ENCODE measurements at regions not wholly inside any gene's neighbourhood (a gene's known extent, or its start where the extent isn't known, plus 50 kb on each side); places are given as distances from the start of the nearest gene placed in this dataset.
"Not testable (repeated sequence)": the region's sequence is repeated elsewhere in the genome, so short reads cannot be mapped to it uniquely, and the experiment has no call there.

- no peak overlapping the region for H3K4me3 ChIP-seq
- H3K27me3 ChIP-seq: peaks cover 0 to 21% (median 0%) of the 10 kb centered on the region in 4 donors
- H3K36me3 ChIP-seq: no peaks in the 10 kb centered on the region
- no peak overlapping the region for H3K27ac ChIP-seq
- TF ChIP-seq POLR2A (IDR thresholded peaks at IDR 0.05): no peak
- TF ChIP-seq, protein P1, sequence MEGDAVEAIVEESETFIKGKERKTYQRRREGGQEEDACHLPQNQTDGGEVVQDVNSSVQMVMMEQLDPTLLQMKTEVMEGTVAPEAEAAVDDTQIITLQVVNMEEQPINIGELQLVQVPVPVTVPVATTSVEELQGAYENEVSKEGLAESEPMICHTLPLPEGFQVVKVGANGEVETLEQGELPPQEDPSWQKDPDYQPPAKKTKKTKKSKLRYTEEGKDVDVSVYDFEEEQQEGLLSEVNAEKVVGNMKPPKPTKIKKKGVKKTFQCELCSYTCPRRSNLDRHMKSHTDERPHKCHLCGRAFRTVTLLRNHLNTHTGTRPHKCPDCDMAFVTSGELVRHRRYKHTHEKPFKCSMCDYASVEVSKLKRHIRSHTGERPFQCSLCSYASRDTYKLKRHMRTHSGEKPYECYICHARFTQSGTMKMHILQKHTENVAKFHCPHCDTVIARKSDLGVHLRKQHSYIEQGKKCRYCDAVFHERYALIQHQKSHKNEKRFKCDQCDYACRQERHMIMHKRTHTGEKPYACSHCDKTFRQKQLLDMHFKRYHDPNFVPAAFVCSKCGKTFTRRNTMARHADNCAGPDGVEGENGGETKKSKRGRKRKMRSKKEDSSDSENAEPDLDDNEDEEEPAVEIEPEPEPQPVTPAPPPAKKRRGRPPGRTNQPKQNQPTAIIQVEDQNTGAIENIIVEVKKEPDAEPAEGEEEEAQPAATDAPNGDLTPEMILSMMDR (IDR thresholded peaks at IDR 0.05): no peak
- no peaks in the 10 kb centered on the region for H3K4me1 ChIP-seq
- DNase-seq: no peak
- intact Hi-C loops (cut with DNase I): no loop called here
- 95 to 97% methylated on average over 11 to 21 of the region's 22 CpGs for WGBS, 2 donors
- H3K9me3 ChIP-seq: no peaks in the 10 kb centered on the region
Observed at GRCh38 chr6:170058878-170059485, 231.9 kb downstream of the DLL1 start.

GRCh38 chr6:170057961-170058877 lies 232.7 kb downstream of the DLL1 start:
- DNase-seq: no peak
- Histone ChIP-seq H3K27me3 (peaks cover 0 to 24% (median 0%) of the 10 kb centered on the region in 4 donors), H3K27ac (no peak overlapping the region), H3K9me3 (no peaks in the 10 kb centered on the region), H3K36me3 (no peaks in the 10 kb centered on the region), H3K4me1 (no peaks in the 10 kb centered on the region), H3K4me3 (no peak overlapping the region)
- intact Hi-C loops (cut with DNase I): no loop called here
- 92 to 93% methylated on average over 19 to 27 of the region's 40 CpGs for WGBS, 2 donors
- TF ChIP-seq POLR2A (IDR thresholded peaks at IDR 0.05): no peak
- TF ChIP-seq, protein P1 (IDR thresholded peaks at IDR 0.05): no peak

DNA sequence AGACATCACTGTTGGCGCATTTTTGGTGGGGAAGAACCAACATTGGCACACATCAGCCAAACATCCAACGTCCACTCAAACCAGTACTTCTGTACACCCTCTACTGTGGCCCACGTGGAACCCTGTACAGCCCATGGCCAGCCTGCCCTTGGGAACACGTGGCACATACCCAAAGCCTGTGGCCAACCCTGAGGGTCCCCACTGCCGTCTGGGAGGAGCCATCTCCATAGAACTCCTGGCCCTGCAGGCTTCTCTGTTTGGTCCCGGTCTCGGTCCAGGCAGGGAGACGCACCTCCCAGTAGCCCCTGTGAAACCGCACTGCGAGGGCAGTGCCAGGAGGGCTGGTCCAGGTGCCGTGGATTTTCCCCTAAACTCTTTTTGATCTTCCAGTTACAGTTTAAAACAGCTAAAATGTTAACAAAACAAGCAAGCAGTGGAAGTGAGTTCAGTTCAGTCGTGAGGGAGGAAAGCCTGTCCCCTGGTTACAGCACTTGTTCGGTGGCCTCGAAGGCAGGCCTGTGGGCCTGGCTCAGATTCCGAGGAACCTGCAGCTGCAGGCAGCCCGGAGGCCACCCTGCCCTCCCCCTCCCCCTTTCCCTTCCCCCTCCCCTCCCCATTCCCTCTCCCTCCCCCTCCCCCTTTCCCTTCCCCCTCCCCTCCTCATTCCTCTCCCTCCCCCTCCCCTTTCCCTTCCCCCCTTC lies 233.7 kb downstream of the DLL1 start:
- Histone ChIP-seq H3K36me3 (no peaks in the 10 kb centered on the region), H3K9me3 (no peaks in the 10 kb centered on the region), H3K27ac (no peak overlapping the region), H3K4me1 (no peaks in the 10 kb centered on the region), H3K4me3 (no peak overlapping the region), H3K27me3 (peaks cover 0 to 24% (median 0%) of the 10 kb centered on the region in 4 donors)
- intact Hi-C loops (cut with DNase I): no loop called here
- no peak for TF ChIP-seq POLR2A (IDR thresholded peaks at IDR 0.05)
- TF ChIP-seq, protein P1 (IDR thresholded peaks at IDR 0.05): no peak
- DNase-seq: no peak
- 71 to 73% methylated on average over 9 to 11 of the region's 16 CpGs for WGBS, 2 donors

GRCh38 chr6:170056278-170056711 lies 234.6 kb downstream of the DLL1 start:
- H3K4me1 ChIP-seq: no peaks in the 10 kb centered on the region
- no peaks in the 10 kb centered on the region for H3K9me3 ChIP-seq
- intact Hi-C loops (cut with DNase I): no loop called here
- TF ChIP-seq, protein P1 (IDR thresholded peaks at IDR 0.05): no peak
- TF ChIP-seq POLR2A (IDR thresholded peaks at IDR 0.05): no peak
- no peak overlapping the region for H3K4me3 ChIP-seq
- peaks cover 0 to 24% (median 0%) of the 10 kb centered on the region in 4 donors for H3K27me3 ChIP-seq
- 72 to 79% methylated on average over 8 to 11 of the region's 11 CpGs for WGBS, 2 donors
- no peak overlapping the region for H3K27ac ChIP-seq
- no peak for DNase-seq
- no peaks in the 10 kb centered on the region for H3K36me3 ChIP-seq

DNA sequence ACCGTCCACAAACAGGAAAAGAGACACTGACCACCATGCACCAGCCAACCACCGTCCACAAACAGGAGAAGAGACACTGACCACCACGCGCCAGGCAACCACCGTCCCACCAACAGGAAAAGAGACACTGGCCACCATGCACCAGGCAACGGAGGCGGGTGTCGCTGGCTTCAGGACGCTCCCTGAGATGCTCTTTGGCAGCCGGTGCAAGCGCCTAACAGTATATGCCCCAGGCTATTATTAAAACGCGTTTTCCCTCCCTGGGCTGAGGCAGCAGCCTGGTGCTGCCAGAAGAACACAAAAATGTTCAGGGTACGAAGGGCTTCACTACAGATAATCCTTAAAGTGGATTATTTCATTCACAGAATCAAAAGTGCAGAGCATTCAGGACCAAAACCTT lies 235.1 kb downstream of the DLL1 start:
- WGBS, 2 donors: 33 to 54% methylated on average over 3 to 7 of the region's 14 CpGs
- H3K4me3 ChIP-seq; H3K9me3 ChIP-seq; DNase-seq; intact Hi-C loops (cut with DNase I); H3K27ac ChIP-seq; H3K36me3 ChIP-seq; H3K4me1 ChIP-seq: not testable (repeated sequence)
- peaks cover 0 to 25% (median 0%) of the 10 kb centered on the region in 4 donors for H3K27me3 ChIP-seq
